ENCODE measurements at regions not wholly inside any gene's neighbourhood (a gene's known extent, or its start where the extent isn't known, plus 50 kb on each side); places are given as distances from the start of the nearest gene placed in this dataset.

GRCh38 chr1:106817575-106817974, 238.9 kb upstream of the PRMT6 start:
- DNase-seq, result no peak

GRCh38 chr1:106831511-106831910, 225.0 kb upstream of the PRMT6 start:
- DNase-seq, result no peak

- no peak for DNase-seq
Observed at GRCh38 chr1:106836708-106837107, 219.8 kb upstream of the PRMT6 start.

GRCh38 chr1:106843518-106843917, 213.0 kb upstream of the PRMT6 start:
- no peak for DNase-seq

GRCh38 chr1:106846656-106847055, 209.8 kb upstream of the PRMT6 start:
- DNase-seq, result no peak

- DNase-seq, result no peak
Observed at GRCh38 chr1:106861110-106861509, 195.4 kb upstream of the PRMT6 start.

GRCh38 chr1:106868828-106869227, 187.6 kb upstream of the PRMT6 start:
- no peak for DNase-seq

- DNase-seq, result no peak
Observed at GRCh38 chr1:106875622-106876021, 180.9 kb upstream of the PRMT6 start.

GRCh38 chr1:106876384-106876783, 180.1 kb upstream of the PRMT6 start:
- DNase-seq, result no peak

- no peak for DNase-seq
Observed at GRCh38 chr1:106879538-106879937, 176.9 kb upstream of the PRMT6 start.

- DNase-seq, result no peak
Observed at GRCh38 chr1:106880226-106880625, 176.2 kb upstream of the PRMT6 start.

GRCh38 chr1:106883208-106883607, 173.3 kb upstream of the PRMT6 start:
- no peak for DNase-seq

GRCh38 chr1:106889059-106889458, 167.4 kb upstream of the PRMT6 start:
- no peak for DNase-seq

GRCh38 chr1:106889583-106889982, 166.9 kb upstream of the PRMT6 start:
- DNase-seq, result no peak

GRCh38 chr1:106897976-106898375, 158.5 kb upstream of the PRMT6 start:
- DNase-seq, result no peak

- DNase-seq, result no peak
Observed at GRCh38 chr1:106899644-106900043, 156.8 kb upstream of the PRMT6 start.

GRCh38 chr1:106907795-106908194, 148.7 kb upstream of the PRMT6 start:
- no peak for DNase-seq

GRCh38 chr1:106908689-106909088, 147.8 kb upstream of the PRMT6 start:
- DNase-seq, result no peak

- DNase-seq, result no peak
Observed at GRCh38 chr1:106910798-106911197, 145.7 kb upstream of the PRMT6 start.

GRCh38 chr1:106912131-106912530, 144.3 kb upstream of the PRMT6 start:
- no peak for DNase-seq

GRCh38 chr1:106921186-106921585, 135.3 kb upstream of the PRMT6 start:
- DNase-seq, result no peak

GRCh38 chr1:106924360-106924759, 132.1 kb upstream of the PRMT6 start:
- no peak for DNase-seq

- DNase-seq, result no peak
Observed at GRCh38 chr1:106925750-106926149, 130.7 kb upstream of the PRMT6 start.

- DNase-seq, result no peak
Observed at GRCh38 chr1:106926803-106927582, 129.5 kb upstream of the PRMT6 start.

- no peak for DNase-seq
Observed at GRCh38 chr1:106937104-106937503, 119.4 kb upstream of the PRMT6 start.
